DMS79 treated with DMSO at 0.1 percent for 48 hours (cell line): ENCODE measurements at regions not wholly inside any gene's neighbourhood (a gene's known extent, or its start where the extent isn't known, plus 50 kb on each side); places are given as distances from the start of the nearest gene placed in this dataset.

ENCODE experiments used
- DNase-seq: peaks from one replicate; lab custom pipeline; 2025; lab: John Stamatoyannopoulos, UW

DNA sequence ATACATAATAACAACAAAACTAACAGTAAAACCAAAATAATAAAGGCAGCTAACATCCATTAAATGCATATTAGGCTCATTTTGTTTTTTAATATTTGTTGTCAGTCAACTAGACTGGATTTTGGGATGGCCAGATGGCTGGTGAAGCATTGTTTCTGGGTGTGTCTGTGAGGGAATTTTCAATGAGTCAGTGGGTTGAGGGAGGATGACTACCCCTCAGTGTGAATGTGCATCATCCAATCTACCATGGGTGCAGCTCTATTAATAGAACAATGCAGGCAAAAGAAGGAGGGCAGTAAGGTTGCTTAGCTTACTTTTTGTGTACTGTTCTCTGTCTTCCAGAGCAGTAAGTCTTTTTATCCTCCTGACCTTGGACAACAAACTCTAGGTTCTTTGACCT is 484.2 kb upstream of the HS3ST1 start:
- no peak for DNase-seq

DNA sequence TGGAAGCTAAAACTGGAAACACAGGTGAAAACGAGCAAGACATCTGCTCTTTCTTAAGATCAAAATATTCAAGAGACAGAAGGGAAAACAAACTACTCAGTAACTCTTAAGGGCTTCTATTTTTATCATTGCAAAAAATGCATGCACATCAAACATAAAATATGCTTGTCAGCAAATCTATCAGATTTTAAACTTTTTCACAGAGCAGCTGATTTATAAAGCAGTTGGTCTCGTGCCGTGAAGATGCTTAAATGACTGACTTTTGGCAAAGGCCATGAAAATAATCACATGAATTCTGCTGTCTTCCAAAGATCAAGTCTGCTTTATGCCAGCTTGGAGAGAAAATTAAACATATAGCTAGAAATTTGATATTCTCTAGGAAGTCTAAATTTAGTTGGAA is 482.1 kb upstream of the HS3ST1 start:
- no peak for DNase-seq

DNA sequence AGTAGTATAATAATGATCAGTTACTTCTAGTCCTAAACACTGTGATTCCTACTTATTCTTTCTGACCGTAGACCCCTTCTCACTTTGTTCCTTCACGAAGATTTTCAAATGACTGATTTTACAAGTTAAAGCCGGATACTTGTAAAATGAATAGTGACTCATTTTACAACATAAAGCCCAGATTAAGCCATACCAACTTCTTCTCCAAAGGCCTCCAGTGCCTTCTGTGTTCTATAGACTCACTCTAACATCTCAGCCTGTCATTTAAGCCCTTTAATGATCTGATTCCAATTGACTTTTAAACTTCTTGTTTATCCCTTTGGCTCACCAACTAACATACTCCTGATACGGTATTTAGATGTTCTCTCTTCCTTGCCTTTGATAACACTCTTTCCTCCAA is 480.0 kb upstream of the HS3ST1 start:
- DNase-seq = no peak

DNA sequence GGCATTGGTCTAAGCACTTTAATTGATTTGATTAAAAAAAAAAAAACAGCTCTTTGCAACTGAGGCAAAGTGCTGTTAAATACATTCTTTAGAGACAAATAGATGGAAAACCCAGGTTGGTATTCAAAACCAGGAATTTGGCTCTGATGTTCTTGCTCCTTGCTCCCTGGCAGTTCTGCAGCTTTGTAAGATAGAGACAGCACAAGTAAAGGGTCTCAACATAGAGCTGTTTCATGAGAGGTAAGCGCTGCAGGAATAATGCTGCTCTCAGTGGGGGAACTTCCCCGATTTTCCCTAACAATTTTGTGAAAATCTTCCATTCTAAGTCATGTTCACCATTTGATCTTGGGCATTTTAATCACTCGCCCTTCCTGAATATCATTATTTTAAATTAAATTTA is 479.5 kb upstream of the HS3ST1 start:
- no peak for DNase-seq

GRCh38 chr4:11904846-11905739 is 476.4 kb upstream of the HS3ST1 start:
- no peak for DNase-seq

DNA sequence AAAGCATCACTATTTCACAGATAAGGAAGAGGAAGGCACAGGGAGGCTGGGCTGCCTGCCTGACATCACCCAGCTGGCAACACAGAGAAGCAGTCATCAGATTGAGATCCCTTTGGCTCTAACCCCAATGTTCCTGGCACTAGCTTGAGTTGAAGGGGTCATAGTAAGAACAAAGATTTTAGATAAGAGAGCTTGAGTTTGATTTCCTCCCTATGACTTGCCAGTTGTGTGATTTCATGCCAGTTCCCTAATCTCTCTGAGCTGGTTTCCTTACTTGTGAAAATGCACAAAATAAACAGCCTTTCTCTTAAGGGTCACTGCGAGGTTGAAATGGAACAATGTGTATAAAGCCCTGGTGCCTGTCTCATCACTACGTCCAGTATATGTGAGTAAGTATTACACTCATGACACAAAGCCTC is 475.4 kb upstream of the HS3ST1 start:
- DNase-seq = no peak

GRCh38 chr4:11901089-11901488 is 472.4 kb upstream of the HS3ST1 start:
- no peak for DNase-seq

DNA sequence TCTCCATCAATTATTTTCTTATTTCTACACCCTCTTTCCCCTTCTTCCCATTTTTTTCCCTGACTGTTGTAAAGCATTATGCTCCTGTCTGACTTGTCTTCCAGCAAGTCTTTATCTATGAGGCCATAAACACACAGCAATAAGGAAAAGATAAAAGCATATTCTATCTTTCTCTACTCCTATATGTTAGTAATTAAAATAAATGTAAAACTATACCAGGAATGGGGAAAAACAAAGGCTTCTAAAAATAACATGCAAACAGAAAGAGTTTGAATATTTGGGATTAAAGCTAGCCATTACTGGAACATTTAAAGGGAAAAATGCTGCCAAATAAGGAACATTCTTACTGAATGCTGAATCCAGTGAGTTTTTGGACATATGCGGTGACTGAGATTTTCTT is 471.7 kb upstream of the HS3ST1 start:
- DNase-seq = no peak

DNA sequence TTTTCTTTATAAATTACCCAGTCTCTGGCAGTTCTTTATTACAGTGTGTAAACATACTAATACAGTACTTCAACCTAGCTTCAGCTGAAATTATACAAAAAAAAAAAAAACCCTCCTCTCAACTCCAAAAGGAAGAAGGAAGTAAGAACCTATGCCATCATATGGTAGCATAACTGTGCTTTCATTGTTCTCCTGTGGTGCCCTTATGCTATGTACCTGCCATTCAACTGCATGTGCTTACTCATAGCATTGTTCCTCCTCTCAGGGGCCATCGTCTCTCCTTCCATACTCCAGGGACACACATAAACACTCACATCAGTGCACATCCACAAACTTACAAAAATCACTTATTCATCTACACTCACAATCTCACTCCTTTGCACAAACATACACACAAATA is 470.1 kb upstream of the HS3ST1 start:
- no peak for DNase-seq

- DNase-seq = no peak
Measured at GRCh38 chr4:11895766-11896165, 467.1 kb upstream of the HS3ST1 start.

GRCh38 chr4:11894977-11895376 is 466.3 kb upstream of the HS3ST1 start:
- DNase-seq = no peak

GRCh38 chr4:11894221-11894620 is 465.5 kb upstream of the HS3ST1 start:
- DNase-seq = no peak

- DNase-seq = no peak
Measured at GRCh38 chr4:11889099-11889498, 460.4 kb upstream of the HS3ST1 start.

GRCh38 chr4:11881947-11882346 is 453.3 kb upstream of the HS3ST1 start:
- no peak for DNase-seq

DNA sequence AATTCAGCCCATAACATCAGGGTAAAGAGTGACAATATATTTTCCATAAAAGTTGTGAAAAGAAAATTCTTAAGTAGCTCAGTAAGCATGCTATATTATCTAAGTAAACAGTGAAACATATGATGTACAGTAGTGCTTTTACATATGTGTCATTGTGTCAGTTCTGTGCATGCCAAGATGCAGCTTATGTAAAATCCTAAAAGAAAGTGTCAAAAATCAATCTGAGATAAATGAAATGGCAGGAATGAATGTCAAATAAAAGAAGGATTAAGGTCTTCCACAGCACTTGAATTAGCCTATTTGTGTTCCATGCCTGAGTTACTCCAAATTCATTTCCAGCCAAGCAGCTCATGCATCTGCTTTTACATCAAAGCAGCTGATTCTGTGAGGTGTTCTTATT is 452.7 kb upstream of the HS3ST1 start:
- DNase-seq = no peak

DNA sequence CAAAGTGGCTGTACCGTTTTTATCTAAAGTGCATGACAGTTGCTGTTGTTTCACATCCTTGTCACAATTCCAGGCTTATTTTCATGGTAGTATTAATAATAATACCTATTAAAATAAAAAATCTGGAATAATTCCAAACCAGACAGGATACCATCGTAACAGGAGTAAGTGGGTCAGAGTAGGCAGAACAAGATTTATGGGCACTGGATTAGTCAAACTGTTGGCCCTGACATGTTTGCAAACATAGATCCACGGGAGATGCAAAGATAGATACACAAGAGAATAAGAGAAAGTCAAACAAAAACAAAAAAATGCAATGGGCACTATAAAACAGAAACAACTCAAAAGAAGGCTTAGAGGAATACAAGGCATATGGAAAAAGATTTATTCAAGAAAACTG is 449.5 kb upstream of the HS3ST1 start:
- no peak for DNase-seq

DNA sequence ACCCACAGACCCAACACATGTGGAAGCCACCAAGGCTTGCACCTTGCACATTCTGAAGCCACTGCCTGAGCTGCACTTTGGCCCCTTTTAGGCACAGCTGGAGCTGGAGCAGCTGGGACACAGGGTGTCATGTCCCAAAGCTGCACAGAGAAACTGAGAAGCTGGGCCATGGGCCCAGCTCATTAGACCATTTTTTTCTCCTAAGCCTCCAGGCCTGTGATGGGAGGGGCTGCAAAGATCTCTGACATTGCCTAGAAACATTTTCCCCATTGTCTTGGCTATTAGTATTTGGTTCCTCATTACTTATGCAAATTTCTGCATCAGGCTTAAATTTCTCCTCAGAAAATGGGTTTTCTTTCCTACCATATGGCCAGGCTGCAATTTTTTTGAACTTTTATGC is 447.4 kb upstream of the HS3ST1 start:
- no peak for DNase-seq

- DNase-seq = no peak
Measured at GRCh38 chr4:11869191-11869870, 440.6 kb upstream of the HS3ST1 start.

DNA sequence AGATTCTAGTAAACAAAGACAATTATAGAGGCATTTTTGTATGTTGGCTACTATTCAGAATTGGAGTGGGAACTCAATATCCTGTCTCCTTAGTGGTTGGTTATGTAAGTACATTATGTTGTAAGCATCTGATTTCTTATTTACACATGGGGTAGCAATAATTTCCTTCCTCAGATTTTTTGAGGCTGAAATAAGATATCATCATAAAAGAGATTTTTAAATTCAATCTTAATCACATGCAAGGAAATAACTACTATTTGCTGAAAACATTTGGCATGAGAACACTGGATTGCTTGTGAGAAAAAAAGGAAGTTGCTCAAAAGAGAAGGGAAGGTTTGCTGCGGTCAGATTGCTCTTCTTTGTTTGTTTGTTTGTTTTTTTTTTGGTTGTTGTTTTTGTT is 437.7 kb upstream of the HS3ST1 start:
- no peak for DNase-seq

- DNase-seq = no peak
Measured at GRCh38 chr4:11860996-11861395, 432.3 kb upstream of the HS3ST1 start.

DNA sequence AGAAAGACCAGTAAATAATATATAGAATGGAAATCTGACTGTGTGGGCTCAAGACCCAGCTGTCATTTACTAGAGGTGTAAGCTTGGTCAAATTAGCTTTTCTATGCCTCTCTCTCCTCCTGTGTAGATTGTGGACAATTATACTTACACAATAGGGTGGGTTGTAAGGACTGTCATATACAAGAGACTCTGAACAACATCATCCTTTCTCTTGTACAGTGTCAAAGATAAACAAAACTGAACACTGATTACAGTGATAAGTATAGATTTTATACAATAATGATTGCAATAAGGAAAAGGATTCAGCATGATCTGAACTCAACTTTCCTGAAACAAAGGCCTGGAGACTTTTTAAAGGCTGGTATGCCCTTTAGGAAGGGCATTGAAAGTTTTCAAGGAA is 429.2 kb upstream of the HS3ST1 start:
- no peak for DNase-seq

- no peak for DNase-seq
Measured at GRCh38 chr4:11847167-11847566, 418.5 kb upstream of the HS3ST1 start.

GRCh38 chr4:11843927-11844326 is 415.2 kb upstream of the HS3ST1 start:
- no peak for DNase-seq

- DNase-seq = no peak
Measured at GRCh38 chr4:11843340-11843739, 414.6 kb upstream of the HS3ST1 start.
